ENCODE measurements at regions not wholly inside any gene's neighbourhood (a gene's known extent, or its start where the extent isn't known, plus 50 kb on each side); places are given as distances from the start of the nearest gene placed in this dataset.

DNA sequence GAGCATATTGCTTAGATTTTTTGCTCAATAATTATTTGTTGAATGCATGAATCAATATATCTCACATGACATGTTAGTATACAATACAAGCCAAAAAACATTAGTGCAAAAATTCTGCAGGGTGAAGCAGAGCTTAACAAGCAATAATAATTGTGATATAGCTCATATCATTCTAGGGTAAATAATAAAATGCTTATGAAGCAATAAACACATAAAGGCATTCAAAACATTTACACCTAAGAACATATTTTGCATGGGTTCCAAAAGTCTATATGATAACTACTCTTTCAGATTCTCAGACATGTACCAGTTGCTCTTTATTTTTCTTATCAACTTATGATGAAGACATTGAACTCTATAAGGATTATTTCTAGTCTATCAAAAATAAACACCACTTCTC is 886.2 kb downstream of the TRHDE start:
- H3K36me3 ChIP-seq: no peaks in the 10 kb centered on the region
- no peak for DNase-seq
- intact Hi-C loops (cut with DNase I): no loop called here
- no peak overlapping the region for H3K27ac ChIP-seq
- H3K27me3 ChIP-seq: no peaks in the 10 kb centered on the region
- H3K9me3 ChIP-seq: no peaks in the 10 kb centered on the region
- TF ChIP-seq, protein P1, sequence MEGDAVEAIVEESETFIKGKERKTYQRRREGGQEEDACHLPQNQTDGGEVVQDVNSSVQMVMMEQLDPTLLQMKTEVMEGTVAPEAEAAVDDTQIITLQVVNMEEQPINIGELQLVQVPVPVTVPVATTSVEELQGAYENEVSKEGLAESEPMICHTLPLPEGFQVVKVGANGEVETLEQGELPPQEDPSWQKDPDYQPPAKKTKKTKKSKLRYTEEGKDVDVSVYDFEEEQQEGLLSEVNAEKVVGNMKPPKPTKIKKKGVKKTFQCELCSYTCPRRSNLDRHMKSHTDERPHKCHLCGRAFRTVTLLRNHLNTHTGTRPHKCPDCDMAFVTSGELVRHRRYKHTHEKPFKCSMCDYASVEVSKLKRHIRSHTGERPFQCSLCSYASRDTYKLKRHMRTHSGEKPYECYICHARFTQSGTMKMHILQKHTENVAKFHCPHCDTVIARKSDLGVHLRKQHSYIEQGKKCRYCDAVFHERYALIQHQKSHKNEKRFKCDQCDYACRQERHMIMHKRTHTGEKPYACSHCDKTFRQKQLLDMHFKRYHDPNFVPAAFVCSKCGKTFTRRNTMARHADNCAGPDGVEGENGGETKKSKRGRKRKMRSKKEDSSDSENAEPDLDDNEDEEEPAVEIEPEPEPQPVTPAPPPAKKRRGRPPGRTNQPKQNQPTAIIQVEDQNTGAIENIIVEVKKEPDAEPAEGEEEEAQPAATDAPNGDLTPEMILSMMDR (IDR thresholded peaks at IDR 0.05): no peak
- no peaks in the 10 kb centered on the region for H3K4me1 ChIP-seq
- no peak overlapping the region for H3K4me3 ChIP-seq

DNA sequence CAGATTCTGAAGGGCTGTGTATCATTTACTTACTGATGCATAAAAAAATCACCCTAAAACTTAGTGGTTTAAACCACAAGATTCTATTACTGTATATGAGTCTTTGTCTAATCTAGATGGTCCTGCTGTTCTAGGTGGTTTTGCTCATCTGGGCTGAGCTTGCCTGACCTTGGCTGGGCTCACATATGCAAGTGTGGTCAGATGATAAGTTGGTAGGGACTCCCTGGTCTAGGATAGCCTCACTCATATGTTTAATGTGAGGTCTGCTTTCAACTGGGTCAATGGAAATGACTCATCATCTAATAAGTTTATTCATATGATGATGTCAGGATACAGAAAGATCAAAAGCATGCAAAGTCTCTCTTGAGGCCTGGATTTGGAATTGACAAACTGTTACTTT is 887.8 kb downstream of the TRHDE start:
- intact Hi-C loops (cut with DNase I): no loop called here
- Histone ChIP-seq H3K36me3 (no peaks in the 10 kb centered on the region), H3K9me3 (no peaks in the 10 kb centered on the region), H3K4me3 (no peak overlapping the region), H3K4me1 (no peaks in the 10 kb centered on the region), H3K27me3 (no peaks in the 10 kb centered on the region), H3K27ac (no peak overlapping the region)
- DNase-seq: no peak
- TF ChIP-seq POLR2A (IDR thresholded peaks at IDR 0.05) (no peak), EP300 (IDR thresholded peaks at IDR 0.05) (no peak), POLR2AphosphoS5 (IDR thresholded peaks at IDR 0.05) (no peak)
- TF ChIP-seq, protein P1 (IDR thresholded peaks at IDR 0.05): no peak

DNA sequence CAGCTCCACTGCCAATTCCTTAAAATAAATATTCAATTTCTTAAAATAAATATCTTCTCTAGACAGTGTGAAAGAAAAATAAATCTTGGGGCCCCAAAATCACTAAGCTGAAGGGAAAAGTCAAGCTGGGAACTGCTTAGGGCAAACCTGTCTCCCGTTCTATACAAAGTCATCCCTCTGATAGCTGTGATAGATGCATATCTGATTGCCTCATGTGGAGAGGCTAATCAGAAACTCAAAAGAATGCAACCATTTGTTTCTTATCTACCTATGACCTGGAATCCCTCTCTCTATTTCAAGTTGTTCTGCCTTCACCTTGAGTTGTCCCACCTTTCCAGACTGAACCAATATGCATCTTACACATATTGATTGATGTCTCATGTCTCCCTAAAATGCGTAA is 889.8 kb downstream of the TRHDE start:
- no peak for DNase-seq
- Histone ChIP-seq H3K27me3 (no peaks in the 10 kb centered on the region), H3K4me3 (no peak overlapping the region), H3K9me3 (no peaks in the 10 kb centered on the region), H3K27ac (no peak overlapping the region), H3K4me1 (no peaks in the 10 kb centered on the region), H3K36me3 (no peaks in the 10 kb centered on the region)
- intact Hi-C loops (cut with DNase I): no loop called here
- WGBS, 2 donors: 81% methylated on average over 2 of the region's 2 CpGs
- TF ChIP-seq POLR2A (IDR thresholded peaks at IDR 0.05): no peak
- no peak for TF ChIP-seq EP300 (IDR thresholded peaks at IDR 0.05)
- no peak for TF ChIP-seq POLR2AphosphoS5 (IDR thresholded peaks at IDR 0.05)
- TF ChIP-seq, protein P1 (IDR thresholded peaks at IDR 0.05): no peak

DNA sequence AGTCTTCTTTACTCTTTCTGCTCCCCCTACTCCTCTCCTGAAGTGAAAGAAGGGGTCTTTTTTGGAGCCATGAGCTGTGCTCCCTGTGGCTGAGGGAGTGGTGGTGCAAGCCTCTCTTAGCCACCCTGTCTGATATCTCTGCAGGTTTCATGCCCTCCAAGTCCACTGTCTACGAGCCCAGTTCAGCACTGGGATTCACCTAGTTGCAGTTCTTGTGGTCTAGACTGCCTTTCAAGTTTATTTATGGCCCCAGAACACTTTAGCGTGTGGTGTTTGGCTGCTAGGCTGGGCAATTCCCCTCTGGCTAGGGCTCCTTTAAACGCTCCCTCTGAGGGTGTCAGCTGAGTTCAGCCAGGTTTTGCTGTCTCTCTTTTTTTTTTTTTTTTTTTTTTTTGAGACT is 908.6 kb downstream of the TRHDE start:
- Histone ChIP-seq H3K4me3 (no peak overlapping the region), H3K27ac (no peak overlapping the region), H3K36me3 (no peaks in the 10 kb centered on the region), H3K27me3 (no peaks in the 10 kb centered on the region), H3K4me1 (no peaks in the 10 kb centered on the region), H3K9me3 (peaks cover 0 to 6% (median 3%) of the 10 kb centered on the region in 4 donors)
- intact Hi-C loops (cut with DNase I): no loop called here
- 48 to 65% methylated on average over 3 of the region's 3 CpGs for WGBS, 2 donors
- DNase-seq: no peak
- TF ChIP-seq POLR2A (IDR thresholded peaks at IDR 0.05): no peak
- TF ChIP-seq EP300 (IDR thresholded peaks at IDR 0.05): no peak
- no peak for TF ChIP-seq POLR2AphosphoS5 (IDR thresholded peaks at IDR 0.05)
- TF ChIP-seq, protein P1 (IDR thresholded peaks at IDR 0.05): no peak

DNA sequence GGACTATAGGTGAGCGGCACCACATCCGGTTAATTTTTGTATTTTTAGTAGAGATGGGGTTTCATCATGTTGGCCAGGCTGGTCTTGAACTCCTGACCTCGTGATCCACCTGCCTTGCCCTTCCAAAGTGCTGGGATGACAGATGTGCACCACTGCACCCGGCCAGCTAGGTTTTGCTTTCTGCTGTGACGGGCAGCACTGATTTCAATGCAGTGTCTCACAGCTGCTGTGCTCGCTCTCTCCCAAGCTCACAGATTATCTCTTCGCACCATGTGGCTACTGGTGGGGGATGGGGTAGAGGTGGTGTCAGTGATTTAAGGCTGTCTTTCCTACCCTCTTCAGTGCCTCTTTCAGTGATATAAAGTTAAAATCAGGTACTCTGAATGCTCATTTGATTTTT is 909.1 kb downstream of the TRHDE start:
- no peak for DNase-seq
- no peaks in the 10 kb centered on the region for H3K36me3 ChIP-seq
- H3K4me1 ChIP-seq: no peaks in the 10 kb centered on the region
- intact Hi-C loops (cut with DNase I): no loop called here
- H3K9me3 ChIP-seq: peaks cover 0 to 8% (median 4%) of the 10 kb centered on the region in 4 donors
- no peak overlapping the region for H3K27ac ChIP-seq
- 57 to 66% methylated on average over 7 of the region's 7 CpGs for WGBS, 2 donors
- TF ChIP-seq, protein P1 (IDR thresholded peaks at IDR 0.05): no peak
- TF ChIP-seq EP300 (IDR thresholded peaks at IDR 0.05): no peak
- TF ChIP-seq POLR2A (IDR thresholded peaks at IDR 0.05): no peak
- TF ChIP-seq POLR2AphosphoS5 (IDR thresholded peaks at IDR 0.05): no peak
- H3K4me3 ChIP-seq: no peak overlapping the region
- H3K27me3 ChIP-seq: no peaks in the 10 kb centered on the region
